ENCODE measurements at regions not wholly inside any gene's neighbourhood (a gene's known extent, or its start where the extent isn't known, plus 50 kb on each side); places are given as distances from the start of the nearest gene placed in this dataset.

DNA sequence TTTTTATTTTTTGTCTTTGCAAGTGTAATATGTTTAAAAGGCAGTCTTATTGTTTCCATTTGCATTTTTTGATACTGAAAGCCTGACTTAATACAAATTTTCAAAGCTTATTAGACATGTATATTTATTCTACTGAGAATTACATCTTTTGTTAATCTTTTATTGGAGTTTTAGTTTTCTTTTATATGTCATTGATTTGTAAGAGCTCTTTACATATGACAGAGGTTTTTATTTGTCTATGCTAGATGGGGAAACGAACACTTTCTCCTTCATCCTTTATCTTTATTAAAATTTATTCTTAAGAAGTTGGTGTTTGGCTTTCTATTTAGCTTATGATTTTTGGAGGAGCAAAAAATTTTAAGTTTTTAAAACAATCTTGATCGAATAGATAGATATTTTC, 234.4 kb upstream of the SRRM4 start:
- Histone ChIP-seq H3K4me1 (ENCODE audit: control insufficient read depth, extremely low read depth, insufficient read depth, low read length) (no peaks in the 10 kb centered on the region), H3K9ac (ENCODE audit: insufficient read depth, low read length) (no peak overlapping the region), H2AFZ (ENCODE audit: low read length) (no peak overlapping the region), H3K27ac (ENCODE audit: insufficient read depth, low read length) (no peak overlapping the region), H3K79me2 (ENCODE audit: control insufficient read depth, insufficient read depth, low read length) (no peaks in the 10 kb centered on the region), H3K36me3 (ENCODE audit: control insufficient read depth, insufficient read depth, low read length) (no peaks in the 10 kb centered on the region), H4K20me1 (ENCODE audit: control insufficient read depth, extremely low read depth, insufficient read depth, low read length) (no peaks in the 10 kb centered on the region), H3K4me3 (replicated peaks in 1 of 4; ENCODE audit: control extremely low read depth in 1 of 4, insufficient read depth in 1 of 4, low read depth in 3 of 4, low read length in 4 of 4) (no peak overlapping the region), H3K27me3 (ENCODE audit: control insufficient read depth, insufficient read depth, low read length) (no peaks in the 10 kb centered on the region), H3K9me3 (ENCODE audit: control insufficient read depth, insufficient read depth, low read depth, low read length) (no peaks in the 10 kb centered on the region), H3K4me2 (ENCODE audit: extremely low read depth, insufficient read depth, low read length) (no peak overlapping the region)
- no peak for DNase-seq (ENCODE audit: low read depth in 2 of 2)
- TF ChIP-seq, protein P1, sequence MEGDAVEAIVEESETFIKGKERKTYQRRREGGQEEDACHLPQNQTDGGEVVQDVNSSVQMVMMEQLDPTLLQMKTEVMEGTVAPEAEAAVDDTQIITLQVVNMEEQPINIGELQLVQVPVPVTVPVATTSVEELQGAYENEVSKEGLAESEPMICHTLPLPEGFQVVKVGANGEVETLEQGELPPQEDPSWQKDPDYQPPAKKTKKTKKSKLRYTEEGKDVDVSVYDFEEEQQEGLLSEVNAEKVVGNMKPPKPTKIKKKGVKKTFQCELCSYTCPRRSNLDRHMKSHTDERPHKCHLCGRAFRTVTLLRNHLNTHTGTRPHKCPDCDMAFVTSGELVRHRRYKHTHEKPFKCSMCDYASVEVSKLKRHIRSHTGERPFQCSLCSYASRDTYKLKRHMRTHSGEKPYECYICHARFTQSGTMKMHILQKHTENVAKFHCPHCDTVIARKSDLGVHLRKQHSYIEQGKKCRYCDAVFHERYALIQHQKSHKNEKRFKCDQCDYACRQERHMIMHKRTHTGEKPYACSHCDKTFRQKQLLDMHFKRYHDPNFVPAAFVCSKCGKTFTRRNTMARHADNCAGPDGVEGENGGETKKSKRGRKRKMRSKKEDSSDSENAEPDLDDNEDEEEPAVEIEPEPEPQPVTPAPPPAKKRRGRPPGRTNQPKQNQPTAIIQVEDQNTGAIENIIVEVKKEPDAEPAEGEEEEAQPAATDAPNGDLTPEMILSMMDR (conservative IDR thresholded peaks at IDR 0.05 in 1 of 2, IDR thresholded peaks at IDR 0.05 in 1 of 2; ENCODE audit: low read depth in 1 of 2, low read length in 2 of 2), result no peak
- TF ChIP-seq EZH2 (IDR thresholded peaks at IDR 0.05; ENCODE audit: low read length, missing control alignments), result no peak

- H3K9ac ChIP-seq (ENCODE audit: insufficient read depth, low read length), result no peak overlapping the region
- H3K27me3 ChIP-seq (ENCODE audit: control insufficient read depth, insufficient read depth, low read length), result no peaks in the 10 kb centered on the region
- H3K4me3 ChIP-seq (replicated peaks in 1 of 4; ENCODE audit: control extremely low read depth in 1 of 4, insufficient read depth in 1 of 4, low read depth in 3 of 4, low read length in 4 of 4), result no peak overlapping the region
- no peaks in the 10 kb centered on the region for H3K36me3 ChIP-seq (ENCODE audit: control insufficient read depth, insufficient read depth, low read length)
- H2AFZ ChIP-seq (ENCODE audit: low read length), result no peak overlapping the region
- no peak for DNase-seq (ENCODE audit: low read depth in 2 of 2)
- H3K27ac ChIP-seq (ENCODE audit: insufficient read depth, low read length), result no peak overlapping the region
- H3K79me2 ChIP-seq (ENCODE audit: control insufficient read depth, insufficient read depth, low read length), result no peaks in the 10 kb centered on the region
- no peaks in the 10 kb centered on the region for H4K20me1 ChIP-seq (ENCODE audit: control insufficient read depth, extremely low read depth, insufficient read depth, low read length)
- H3K4me1 ChIP-seq (ENCODE audit: control insufficient read depth, extremely low read depth, insufficient read depth, low read length), result no peaks in the 10 kb centered on the region
- no peaks in the 10 kb centered on the region for H3K9me3 ChIP-seq (ENCODE audit: control insufficient read depth, insufficient read depth, low read depth, low read length)
- TF ChIP-seq, protein P1 (conservative IDR thresholded peaks at IDR 0.05 in 1 of 2, IDR thresholded peaks at IDR 0.05 in 1 of 2; ENCODE audit: low read depth in 1 of 2, low read length in 2 of 2), result no peak
- TF ChIP-seq EZH2 (IDR thresholded peaks at IDR 0.05; ENCODE audit: low read length, missing control alignments), result no peak
- no peak overlapping the region for H3K4me2 ChIP-seq (ENCODE audit: extremely low read depth, insufficient read depth, low read length)
These were observed 233.6 kb upstream of the SRRM4 start for GRCh38 chr12:118747771-118748170.

GRCh38 chr12:118748478-118749380, 232.6 kb upstream of the SRRM4 start:
- Histone ChIP-seq H3K4me3 (replicated peaks in 1 of 4; ENCODE audit: control extremely low read depth in 1 of 4, insufficient read depth in 1 of 4, low read depth in 3 of 4, low read length in 4 of 4) (no peak overlapping the region), H3K79me2 (ENCODE audit: control insufficient read depth, insufficient read depth, low read length) (no peaks in the 10 kb centered on the region), H3K36me3 (ENCODE audit: control insufficient read depth, insufficient read depth, low read length) (no peaks in the 10 kb centered on the region), H3K9ac (ENCODE audit: insufficient read depth, low read length) (no peak overlapping the region), H4K20me1 (ENCODE audit: control insufficient read depth, extremely low read depth, insufficient read depth, low read length) (no peaks in the 10 kb centered on the region), H3K27ac (ENCODE audit: insufficient read depth, low read length) (no peak overlapping the region), H3K9me3 (ENCODE audit: control insufficient read depth, insufficient read depth, low read depth, low read length) (no peaks in the 10 kb centered on the region), H3K27me3 (ENCODE audit: control insufficient read depth, insufficient read depth, low read length) (no peaks in the 10 kb centered on the region), H3K4me1 (ENCODE audit: control insufficient read depth, extremely low read depth, insufficient read depth, low read length) (no peaks in the 10 kb centered on the region), H3K4me2 (ENCODE audit: extremely low read depth, insufficient read depth, low read length) (no peak overlapping the region), H2AFZ (ENCODE audit: low read length) (no peak overlapping the region)
- TF ChIP-seq, protein P1 (conservative IDR thresholded peaks at IDR 0.05 in 1 of 2, IDR thresholded peaks at IDR 0.05 in 1 of 2; ENCODE audit: low read depth in 1 of 2, low read length in 2 of 2), result no peak
- TF ChIP-seq EZH2 (IDR thresholded peaks at IDR 0.05; ENCODE audit: low read length, missing control alignments), result no peak
- no peak for DNase-seq (ENCODE audit: low read depth in 2 of 2)
